AG04450 (cell line): ENCODE measurements at regions not wholly inside any gene's neighbourhood (a gene's known extent, or its start where the extent isn't known, plus 50 kb on each side); places are given as distances from the start of the nearest gene placed in this dataset.

Experiments
- CTCF ChIA-PET: fragments of 300-600, 350-600 bp; formaldehyde crosslinking; extraction: SDS; loops from one replicate; lab custom pipeline; 2022; ENCODE audit warnings: antibody characterized with exemption, inconsistent platforms; lab: Charles Lee
- POLR2A ChIA-PET: fragments of 350-600 bp; formaldehyde crosslinking; extraction: SDS; loops from one replicate; lab custom pipeline; 2021; ENCODE audit warnings: antibody characterized with exemption, inconsistent platforms; lab: Yijun Ruan, JAX
- DNase-seq: peaks from one replicate; pipeline ENCODE4 v3.0.0-alpha.2; 2011; ENCODE audit warnings: low read depth, low spot score
- H3K27ac ChIP-seq: one replicate; pipeline ENCODE4 v1.5.1; 2012; ENCODE audit warnings: low read depth, low read length, control low read depth
- H3K27me3 ChIP-seq: one replicate; pipeline ENCODE4 v1.6.0; 2012; ENCODE audit warnings: low read length; ENCODE audit not compliant: control insufficient read depth, insufficient read depth
- H3K4me3 ChIP-seq: 2 replicates; pipeline ENCODE4 v1.5.1; 2011; ENCODE audit warnings: mild to moderate bottlenecking, low read depth, low read length, control low read depth
- H3K9me3 ChIP-seq: 2 replicates; pipeline ENCODE4 v1.5.1; 2012; ENCODE audit warnings: low read length; ENCODE audit not compliant: control insufficient read depth, insufficient read depth
- TF ChIP-seq, protein P1 (sequence below): IDR thresholded peaks from 2 replicates; pipeline ENCODE4 v1.5.1; 2011; ENCODE audit warnings: low read depth, low read length, control low read depth, inconsistent platforms

DNA sequence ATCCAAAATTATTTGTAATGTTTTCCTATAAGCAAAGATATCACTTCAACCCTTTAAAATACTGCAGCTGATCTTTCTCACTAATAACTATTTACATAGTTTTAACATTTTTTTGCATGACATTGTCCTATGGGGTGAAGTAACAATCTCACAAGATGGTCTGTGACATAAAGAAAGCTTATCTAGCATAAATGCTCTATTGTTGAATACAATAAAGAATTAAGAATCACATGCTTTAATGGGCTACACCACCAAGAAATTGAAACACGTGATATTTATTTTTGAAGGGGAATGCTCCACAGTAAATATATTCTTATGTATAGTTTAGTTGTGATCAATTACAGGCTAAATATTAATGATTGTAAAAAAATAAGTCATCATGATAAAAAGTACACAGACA, 441.1 kb downstream of the PTH2R start:
- TF ChIP-seq, protein P1, sequence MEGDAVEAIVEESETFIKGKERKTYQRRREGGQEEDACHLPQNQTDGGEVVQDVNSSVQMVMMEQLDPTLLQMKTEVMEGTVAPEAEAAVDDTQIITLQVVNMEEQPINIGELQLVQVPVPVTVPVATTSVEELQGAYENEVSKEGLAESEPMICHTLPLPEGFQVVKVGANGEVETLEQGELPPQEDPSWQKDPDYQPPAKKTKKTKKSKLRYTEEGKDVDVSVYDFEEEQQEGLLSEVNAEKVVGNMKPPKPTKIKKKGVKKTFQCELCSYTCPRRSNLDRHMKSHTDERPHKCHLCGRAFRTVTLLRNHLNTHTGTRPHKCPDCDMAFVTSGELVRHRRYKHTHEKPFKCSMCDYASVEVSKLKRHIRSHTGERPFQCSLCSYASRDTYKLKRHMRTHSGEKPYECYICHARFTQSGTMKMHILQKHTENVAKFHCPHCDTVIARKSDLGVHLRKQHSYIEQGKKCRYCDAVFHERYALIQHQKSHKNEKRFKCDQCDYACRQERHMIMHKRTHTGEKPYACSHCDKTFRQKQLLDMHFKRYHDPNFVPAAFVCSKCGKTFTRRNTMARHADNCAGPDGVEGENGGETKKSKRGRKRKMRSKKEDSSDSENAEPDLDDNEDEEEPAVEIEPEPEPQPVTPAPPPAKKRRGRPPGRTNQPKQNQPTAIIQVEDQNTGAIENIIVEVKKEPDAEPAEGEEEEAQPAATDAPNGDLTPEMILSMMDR = no peak
- no peak for DNase-seq
- ChIA-PET POLR2A (no interaction called here), CTCF (no interaction called here)
- H3K4me3 ChIP-seq = no peak overlapping the region
- peaks cover 12% of the 10 kb centered on the region for H3K9me3 ChIP-seq
- no peaks in the 10 kb centered on the region for H3K27me3 ChIP-seq
- H3K27ac ChIP-seq = no peak overlapping the region

DNA sequence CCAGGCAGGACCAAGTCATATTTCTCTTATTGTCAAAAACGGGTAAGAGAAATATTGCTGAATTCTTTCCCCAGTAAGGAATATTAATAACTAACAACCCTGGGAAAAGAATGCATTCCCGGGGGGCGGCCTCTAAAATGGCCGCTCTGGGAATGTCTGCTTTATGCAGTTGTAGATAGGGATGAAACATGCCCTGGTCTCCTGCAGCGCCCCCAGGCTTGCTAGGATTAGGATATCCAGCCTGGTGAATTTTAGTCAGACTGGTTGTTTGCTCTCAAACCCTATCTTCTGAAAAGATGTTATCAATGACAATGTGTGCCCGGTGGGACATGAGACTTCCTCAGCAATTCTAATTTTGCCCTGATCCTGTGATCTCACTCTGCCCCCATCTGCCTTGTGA, 448.1 kb downstream of the PTH2R start:
- Histone ChIP-seq H3K27ac (no peak overlapping the region), H3K9me3 (peaks cover 18% of the 10 kb centered on the region), H3K4me3 (no peak overlapping the region), H3K27me3 (no peaks in the 10 kb centered on the region)
- ChIA-PET CTCF (no interaction called here), POLR2A (no interaction called here)
- TF ChIP-seq, protein P1 = no peak
- DNase-seq = no peak

DNA sequence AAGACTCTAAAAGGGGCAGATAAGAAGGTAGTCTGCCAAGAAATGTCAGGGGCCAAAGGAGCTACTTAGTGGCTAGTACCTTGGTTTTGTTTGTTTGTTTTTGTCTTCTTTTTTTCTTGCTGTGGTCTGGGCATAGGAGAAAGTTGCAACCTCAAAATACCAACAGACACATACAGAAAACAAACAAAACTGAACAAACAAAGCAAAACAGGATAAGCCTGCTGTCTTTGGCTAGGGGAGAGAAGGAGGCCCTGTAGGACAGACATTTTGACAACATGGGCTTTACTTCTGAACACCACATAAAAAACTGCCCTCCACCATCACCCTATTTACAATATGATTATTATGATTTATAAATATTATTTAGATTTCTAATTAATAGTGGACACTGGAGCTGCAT, 460.8 kb downstream of the PTH2R start:
- ChIA-PET POLR2A (no interaction called here), CTCF (no interaction called here)
- H3K27ac ChIP-seq = no peak overlapping the region
- no peak for DNase-seq
- H3K27me3 ChIP-seq = no peaks in the 10 kb centered on the region
- no peak overlapping the region for H3K4me3 ChIP-seq
- TF ChIP-seq, protein P1 = no peak
- peaks cover 10% of the 10 kb centered on the region; the same call in 1 of the 2 replicates for H3K9me3 ChIP-seq

DNA sequence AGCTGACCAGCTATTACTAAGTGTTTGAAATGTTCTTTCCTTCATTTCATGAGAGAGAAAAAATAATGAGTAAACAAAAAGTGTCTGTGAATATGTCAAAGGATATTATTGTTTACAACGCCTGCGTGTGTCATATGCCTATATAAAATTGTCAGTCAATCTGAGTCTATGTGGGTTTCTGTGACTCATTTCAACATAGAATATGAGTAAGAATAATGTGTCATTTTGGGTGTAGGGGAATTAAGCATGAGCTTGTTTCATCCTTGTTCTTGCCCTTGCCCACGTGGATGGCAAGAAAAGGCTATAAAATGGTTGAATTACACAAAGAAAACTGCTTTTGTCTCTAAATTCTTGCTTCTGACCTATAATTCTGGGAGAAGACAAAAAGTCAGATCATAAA, 466.0 kb downstream of the PTH2R start:
- TF ChIP-seq, protein P1 = no peak
- Histone ChIP-seq H3K4me3 (no peak overlapping the region), H3K9me3 (peaks cover 7% of the 10 kb centered on the region; the same call in 1 of the 2 replicates), H3K27ac (no peak overlapping the region), H3K27me3 (no peaks in the 10 kb centered on the region)
- POLR2A ChIA-PET = no interaction called here
- no peak for DNase-seq
- CTCF ChIA-PET = no interaction called here

DNA sequence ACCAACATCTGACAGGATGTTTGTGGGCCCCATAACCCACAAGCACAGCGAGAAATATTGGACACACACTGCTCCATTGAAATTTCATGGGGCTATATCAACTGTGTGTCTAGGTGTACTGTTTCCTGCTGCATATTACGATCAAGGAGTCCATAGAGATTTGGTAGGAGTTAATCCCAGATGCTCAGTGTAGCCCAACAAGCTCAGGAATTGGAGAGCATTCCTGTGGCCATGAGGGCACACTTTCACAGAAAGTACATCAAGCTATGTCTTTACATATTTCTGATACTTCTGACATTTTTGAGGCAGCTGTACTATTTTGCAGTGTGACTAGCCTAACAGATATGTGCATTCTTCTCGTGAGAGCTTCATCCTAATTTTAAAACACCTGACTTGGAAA, 473.1 kb downstream of the PTH2R start:
- ChIA-PET POLR2A (no interaction called here), CTCF (no interaction called here)
- Histone ChIP-seq H3K27me3 (no peaks in the 10 kb centered on the region), H3K4me3 (no peak overlapping the region), H3K9me3 (no peaks in the 10 kb centered on the region), H3K27ac (no peak overlapping the region)
- DNase-seq = no peak
- TF ChIP-seq, protein P1 = no peak
